ENCODE measurements at regions not wholly inside any gene's neighbourhood (a gene's known extent, or its start where the extent isn't known, plus 50 kb on each side); places are given as distances from the start of the nearest gene placed in this dataset.

GRCh38 chr12:59010118-59010517 lies 89.8 kb upstream of the LRIG3 start:
- TF ChIP-seq BCL11A (tag by site-specific recombination; IDR thresholded peaks at IDR 0.05; ENCODE audit: low read depth) (no peak), CTCF (tag by site-specific recombination; IDR thresholded peaks at IDR 0.05) (no peak), REST (tag by site-specific recombination; IDR thresholded peaks at IDR 0.05) (no peak), ZNF114 (tag by site-specific recombination; IDR thresholded peaks at IDR 0.05) (no peak), ZNF768 (tag by site-specific recombination; IDR thresholded peaks at IDR 0.05) (no peak), ZNF629 (tag by site-specific recombination; IDR thresholded peaks at IDR 0.05) (no peak), ZNF140 (tag by site-specific recombination; IDR thresholded peaks at IDR 0.05) (no peak), GLI2 (tag by site-specific recombination; IDR thresholded peaks at IDR 0.05; ENCODE audit: borderline replicate concordance, low read depth) (no peak), ZNF10 (tag by site-specific recombination; IDR thresholded peaks at IDR 0.05) (no peak), HOXA7 (CRISPR knock-in tag; IDR thresholded peaks at IDR 0.05; ENCODE audit: borderline replicate concordance) (no peak), ZNF626 (tag by site-specific recombination; IDR thresholded peaks at IDR 0.05) (no peak), OSR2 (tag by site-specific recombination; IDR thresholded peaks at IDR 0.05) (no peak), SCRT1 (tag by site-specific recombination; IDR thresholded peaks at IDR 0.05; ENCODE audit: borderline replicate concordance) (no peak)
